ENCODE measurements at regions not wholly inside any gene's neighbourhood (a gene's known extent, or its start where the extent isn't known, plus 50 kb on each side); places are given as distances from the start of the nearest gene placed in this dataset.

- Histone ChIP-seq H3K4me1 (ENCODE audit: control insufficient read depth, insufficient read depth, low read length) (peaks cover 37% of the 10 kb centered on the region), H2AFZ (replicated peaks; ENCODE audit: low read length, poor library complexity) (no peak overlapping the region), H3K4ac (ENCODE audit: low read depth, low read length) (peak overlapping the region; percentile 58; the same call in 1 of the 2 replicates), H2BK20ac (ENCODE audit: low read depth, low read length) (peak overlapping the region; percentile 45; the same call in 1 of the 2 replicates), H4K91ac (ENCODE audit: insufficient read depth, low read depth, low read length) (no peak overlapping the region), H2AK5ac (ENCODE audit: low read depth, low read length) (peak overlapping the region; percentile 47; the same call in 1 of the 2 replicates), H4K5ac (ENCODE audit: low read depth, low read length) (no peak overlapping the region), H2BK5ac (ENCODE audit: low read depth, low read length, poor library complexity, severe bottlenecking) (peak overlapping the region; percentile 9), H4K8ac (ENCODE audit: low read depth in 2 of 2, low read length in 2 of 2) (peak overlapping the region in 1 of 2 experiments; percentile 34; a peak in 2 of 4 replicates), H2BK15ac (ENCODE audit: low read depth, low read length) (no peak overlapping the region), H3K23ac (ENCODE audit: low read depth, low read length) (no peak overlapping the region), H3K18ac (ENCODE audit: low read depth, low read length) (peak overlapping the region; percentile 71; the same call in 1 of the 2 replicates), H2BK120ac (ENCODE audit: low read depth, low read length) (0 out of 2 replicates have a peak overlapping the region, but pooled peaks have one; percentile 70), H3K4me2 (ENCODE audit: low read depth, low read length) (no peak overlapping the region), H4K20me1 (ENCODE audit: insufficient read depth, low read length) (no peaks in the 10 kb centered on the region), H3K9me3 (ENCODE audit: control insufficient read depth, insufficient read depth, low read length) (no peaks in the 10 kb centered on the region), H3K36me3 (ENCODE audit: control insufficient read depth, insufficient read depth, low read length) (no peaks in the 10 kb centered on the region), H3K9me1 (ENCODE audit: insufficient read depth, low read length) (peaks cover 43% of the 10 kb centered on the region), H3K4me3 (ENCODE audit: insufficient read depth, low read depth, low read length) (no peak overlapping the region), H3K79me1 (ENCODE audit: low read depth in 1 of 2, low read length in 2 of 2) (no peaks in the 10 kb centered on the region), H3K27me3 (ENCODE audit: control insufficient read depth, insufficient read depth, low read length) (no peaks in the 10 kb centered on the region), H3K27ac (ENCODE audit: insufficient read depth, low read length) (no peak overlapping the region), H3K56ac (ENCODE audit: extremely low read depth, insufficient read depth, low read length) (no peak overlapping the region), H3K9ac (ENCODE audit: low read depth, low read length) (no peak overlapping the region), H3K14ac (replicated peaks; ENCODE audit: low read depth, low read length) (no peak overlapping the region), H2AK9ac (replicated peaks; ENCODE audit: low read depth, low read length, poor library complexity) (no peak overlapping the region)
- ChIA-PET POLR2A (ENCODE audit: unreplicated experiment) (interaction anchor here (0.6 kb wide), 1 partner anchor 198 kb away, joined by 3 read pairs; the partner anchor contains the start of gene NXT1), CTCF (interaction anchor here (1.0 kb wide), 1 partner anchor 82 kb away, joined by 5 read pairs; no protein-coding TSS in a partner anchor)
- BruUV-seq (replicated peaks) = no TSS peak
- TF ChIP-seq POLR2A (IDR thresholded peaks at IDR 0.05; ENCODE audit: low read depth, low read length) = no peak
- no peak for TF ChIP-seq CEBPB (IDR thresholded peaks at IDR 0.05; ENCODE audit: low read depth, low read length)
- no peak for TF ChIP-seq MAZ (IDR thresholded peaks at IDR 0.05; ENCODE audit: borderline replicate concordance, low read depth, low read length)
- TF ChIP-seq CTCF (conservative IDR thresholded peaks at IDR 0.05; ENCODE audit: low read depth, low read length) = no peak
- TF ChIP-seq RFX5 (IDR thresholded peaks at IDR 0.05; ENCODE audit: low read depth, low read length) = no peak
- TF ChIP-seq MXI1 (IDR thresholded peaks at IDR 0.05; ENCODE audit: borderline replicate concordance, low read depth, low read length) = no peak
- no peak for TF ChIP-seq ELK1 (IDR thresholded peaks at IDR 0.05; ENCODE audit: borderline replicate concordance, low read depth, low read length)
- TF ChIP-seq USF2 (IDR thresholded peaks at IDR 0.05; ENCODE audit: low read depth, low read length) = no peak
- TF ChIP-seq NFE2L2 (IDR thresholded peaks at IDR 0.05; ENCODE audit: low read depth, low read length) = no peak
- no peak for TF ChIP-seq CHD1 (IDR thresholded peaks at IDR 0.05; ENCODE audit: low read depth, low read length)
- no peak for TF ChIP-seq RAD21 (IDR thresholded peaks at IDR 0.05; ENCODE audit: low read length)
- no peak for TF ChIP-seq SMC3 (IDR thresholded peaks at IDR 0.05; ENCODE audit: low read depth, low read length)
- TF ChIP-seq MAFK (IDR thresholded peaks at IDR 0.05; ENCODE audit: low read depth, low read length) = no peak
- DNase-seq (no peak), ATAC-seq (ENCODE audit: low read depth) (no peak)
- intact Hi-C loops (cut with micrococcal nuclease) = no loop called here
- WGBS, 2 experiments (ENCODE audit: extremely low coverage in 2 of 2, insufficient read length in 1 of 2) = no CpG with 5 or more reads among the region's 3 CpGs
- in situ Hi-C loops (cut with MboI; ENCODE audit: low sequenced_read_pairs) = no loop called here
- dilution Hi-C loops (cut with HindIII; ENCODE audit: low sequenced_read_pairs, unreplicated experiment) = no loop called here
Measured at GRCh38 chr20:23152902-23153301, 66.8 kb upstream of the CD93 start.
